ELR (cell line): ENCODE measurements at regions not wholly inside any gene's neighbourhood (a gene's known extent, or its start where the extent isn't known, plus 50 kb on each side); places are given as distances from the start of the nearest gene placed in this dataset.
"Not testable (repeated sequence)": the region's sequence is repeated elsewhere in the genome, so short reads cannot be mapped to it uniquely, and the experiment has no call there.

Experiments
- DNase-seq: peaks from one replicate; pipeline ENCODE4 v3.0.0-alpha.2; 2015; ENCODE audit warnings: low read depth

DNA sequence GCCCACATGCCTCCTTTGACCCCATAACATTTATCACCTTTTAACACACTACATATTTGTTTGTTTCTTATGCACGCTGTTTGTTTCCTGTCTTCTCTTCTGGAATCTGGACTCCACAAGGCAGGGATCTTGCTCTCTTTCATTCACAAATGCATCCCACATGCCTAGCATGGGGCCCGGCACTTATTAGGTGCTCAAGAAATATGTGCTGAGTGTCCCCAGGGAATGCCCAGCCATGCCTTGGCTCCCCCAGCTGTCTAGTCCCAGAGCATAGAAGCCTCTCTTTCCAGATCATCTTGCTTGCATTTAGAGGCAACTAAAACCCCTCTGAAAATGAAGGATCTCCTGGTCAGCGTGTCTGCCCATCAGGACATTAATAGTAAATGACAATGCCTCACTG is 283.7 kb downstream of the CBLN1 start:
- DNase-seq: no peak

DNA sequence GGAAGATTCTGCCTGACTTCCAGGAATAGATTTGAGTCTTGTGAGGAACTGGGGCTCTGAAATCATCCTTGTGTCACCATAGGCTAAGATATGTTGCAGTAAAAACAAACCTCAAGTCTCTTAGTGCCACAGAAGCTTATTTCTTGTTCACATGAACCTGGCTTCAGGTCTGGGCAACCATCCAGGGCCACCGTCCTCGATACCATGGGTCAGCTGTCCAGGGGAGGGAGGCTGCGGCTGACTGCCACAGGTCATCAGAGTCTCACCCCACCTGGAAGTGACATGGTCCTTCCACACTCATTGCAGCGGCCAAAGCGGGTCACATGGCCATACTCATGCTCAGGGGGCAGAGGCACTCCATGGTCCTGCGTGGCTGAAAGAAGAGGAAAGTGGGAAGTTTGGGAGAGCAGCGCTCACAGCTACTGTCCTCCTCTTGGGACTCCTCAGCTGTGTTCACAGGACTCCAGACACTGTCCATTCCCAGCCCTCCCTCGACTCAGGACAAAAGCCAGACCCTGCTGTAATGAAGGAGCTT is 284.5 kb downstream of the CBLN1 start:
- no peak for DNase-seq

GRCh38 chr16:48978501-48978900 is 303.1 kb downstream of the CBLN1 start:
- no peak for DNase-seq

DNA sequence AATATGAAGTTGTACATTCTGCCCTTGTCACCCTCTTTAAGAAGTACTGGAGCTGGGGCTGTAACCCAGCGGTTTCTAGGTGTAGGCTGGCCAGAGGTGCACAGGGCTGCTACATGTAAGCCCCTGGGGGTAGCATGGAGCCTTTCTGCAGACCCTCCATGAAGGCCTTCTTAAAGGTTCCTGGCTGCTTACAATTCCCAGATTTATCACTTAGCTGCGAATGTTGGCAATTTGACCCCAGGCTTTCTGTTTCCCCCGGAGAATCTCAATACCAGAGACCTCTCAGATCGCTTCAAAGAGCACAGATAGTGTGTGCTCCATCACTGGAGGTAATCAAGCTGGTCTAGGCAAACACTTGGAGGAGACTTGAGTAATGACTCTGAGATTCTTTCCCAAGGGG is 309.4 kb downstream of the CBLN1 start:
- DNase-seq: no peak

- DNase-seq: peak; percentile 22
These were observed 310.0 kb downstream of the CBLN1 start for GRCh38 chr16:48971571-48972077.

- DNase-seq: no peak
These were observed 311.4 kb downstream of the CBLN1 start for GRCh38 chr16:48970216-48970615.

- DNase-seq: no peak
These were observed 312.0 kb downstream of the CBLN1 start for GRCh38 chr16:48969611-48970010.

DNA sequence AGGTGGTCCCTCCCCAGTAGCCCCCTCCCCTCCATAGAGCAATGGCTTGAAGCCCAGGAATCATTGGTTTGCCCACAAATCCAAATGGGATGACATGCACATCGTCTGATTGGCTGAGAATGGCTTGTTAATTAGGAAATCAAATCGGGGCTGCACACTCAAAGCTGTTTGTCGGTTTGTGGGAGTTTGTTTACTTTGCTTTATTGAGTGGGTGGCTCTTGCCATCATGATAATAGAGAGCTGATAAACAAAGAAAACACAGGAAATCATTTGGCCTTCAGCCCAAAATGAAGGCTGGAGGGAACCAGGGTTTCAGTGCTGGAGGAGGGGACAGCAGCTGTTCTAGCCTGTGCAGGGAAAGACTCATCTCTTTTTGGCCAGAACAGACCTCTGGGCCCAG is 316.3 kb downstream of the CBLN1 start:
- DNase-seq: peak; percentile 13

DNA sequence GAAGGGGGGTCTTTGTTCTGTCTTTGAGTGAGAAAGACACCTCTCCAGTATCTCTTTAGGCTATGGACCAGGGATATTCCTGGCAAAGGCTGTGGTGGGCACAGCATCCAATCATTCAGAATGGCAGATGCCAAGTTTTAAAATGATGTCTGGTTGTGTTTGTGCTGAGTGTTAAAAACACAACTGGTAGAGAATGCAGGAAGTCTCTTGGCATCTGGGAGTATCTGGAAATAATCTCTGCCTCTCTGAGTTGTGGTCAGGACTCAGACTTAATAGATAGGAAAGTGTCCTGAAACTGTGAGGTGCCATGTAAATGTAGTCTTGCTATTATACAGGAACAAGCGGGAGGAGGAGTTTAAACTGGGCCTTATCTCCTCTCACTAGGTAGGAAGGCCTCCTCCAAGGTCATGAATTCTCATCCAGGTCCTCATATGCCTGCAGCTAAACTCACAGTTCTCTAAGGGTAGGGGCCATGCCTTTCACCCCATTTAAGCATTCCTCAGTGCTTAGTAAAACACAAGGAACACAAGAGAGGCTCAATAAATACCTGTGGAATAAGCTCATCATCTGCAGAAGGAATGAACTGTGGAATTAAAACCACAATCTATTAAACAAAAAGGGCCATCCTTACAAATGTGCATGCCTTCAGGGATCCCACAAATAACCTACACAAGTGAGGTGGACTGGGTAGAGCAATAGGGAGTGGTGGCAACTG is 317.6 kb downstream of the CBLN1 start:
- peak; percentile 76 for DNase-seq

GRCh38 chr16:48963306-48963705 is 318.3 kb downstream of the CBLN1 start:
- peak; percentile 60 for DNase-seq

- peak; percentile 35 for DNase-seq
These were observed 320.1 kb downstream of the CBLN1 start for GRCh38 chr16:48961546-48961945.

- DNase-seq: no peak
These were observed 320.8 kb downstream of the CBLN1 start for GRCh38 chr16:48960830-48961229.

- DNase-seq: no peak
These were observed 321.9 kb downstream of the CBLN1 start for GRCh38 chr16:48959747-48960146.

- no peak for DNase-seq
These were observed 322.4 kb downstream of the CBLN1 start for GRCh38 chr16:48959204-48959603.

- DNase-seq: no peak
These were observed 323.0 kb downstream of the CBLN1 start for GRCh38 chr16:48958681-48959080.

DNA sequence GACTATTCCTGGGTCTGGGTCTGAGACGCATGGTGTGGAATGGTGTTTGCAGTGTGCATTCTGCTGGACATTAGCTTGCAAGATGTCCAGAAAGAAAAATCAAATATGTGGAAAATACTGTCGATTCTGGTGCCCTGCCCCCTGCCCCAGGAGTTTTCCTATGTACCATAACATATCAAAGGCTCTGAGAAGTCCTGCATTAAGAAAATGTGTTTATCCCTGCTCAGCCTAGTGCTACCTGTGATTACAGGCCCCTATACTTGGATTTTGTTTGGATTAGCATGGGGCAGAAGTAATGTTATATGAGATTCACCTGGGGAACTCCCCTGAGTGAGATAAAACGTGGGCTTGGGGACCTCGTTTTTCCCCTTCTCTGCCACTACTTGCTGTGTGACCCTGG is 325.0 kb downstream of the CBLN1 start:
- no peak for DNase-seq

DNA sequence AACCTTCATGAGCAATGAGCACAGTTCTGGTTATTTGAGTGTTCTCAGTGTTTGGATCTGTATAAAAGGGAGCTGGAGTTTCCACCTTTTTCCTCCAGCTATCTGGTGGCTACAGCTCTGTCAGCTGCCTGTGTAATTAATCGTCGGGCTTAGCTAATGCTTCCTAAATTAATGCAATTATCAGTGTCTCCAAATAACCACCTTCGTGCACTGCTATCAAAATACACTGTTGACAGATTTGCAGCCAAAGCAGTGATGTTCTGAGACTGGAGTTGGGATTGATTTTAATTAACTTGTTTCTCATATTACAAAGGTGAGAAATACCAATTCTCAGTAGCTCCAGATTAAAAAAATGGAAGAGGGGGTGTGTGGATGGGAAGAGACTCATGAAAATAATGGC is 325.8 kb downstream of the CBLN1 start:
- DNase-seq: no peak

GRCh38 chr16:48951621-48952125 is 330.0 kb downstream of the CBLN1 start:
- DNase-seq: not testable (repeated sequence)

- peak; percentile 13 for DNase-seq
These were observed 331.5 kb downstream of the CBLN1 start for GRCh38 chr16:48950184-48950583.

GRCh38 chr16:48949636-48950035 is 332.0 kb downstream of the CBLN1 start:
- DNase-seq: peak; percentile 6

- DNase-seq: no peak
These were observed 332.7 kb downstream of the CBLN1 start for GRCh38 chr16:48948911-48949310.

- DNase-seq: no peak
These were observed 334.3 kb downstream of the CBLN1 start for GRCh38 chr16:48947371-48947713.

DNA sequence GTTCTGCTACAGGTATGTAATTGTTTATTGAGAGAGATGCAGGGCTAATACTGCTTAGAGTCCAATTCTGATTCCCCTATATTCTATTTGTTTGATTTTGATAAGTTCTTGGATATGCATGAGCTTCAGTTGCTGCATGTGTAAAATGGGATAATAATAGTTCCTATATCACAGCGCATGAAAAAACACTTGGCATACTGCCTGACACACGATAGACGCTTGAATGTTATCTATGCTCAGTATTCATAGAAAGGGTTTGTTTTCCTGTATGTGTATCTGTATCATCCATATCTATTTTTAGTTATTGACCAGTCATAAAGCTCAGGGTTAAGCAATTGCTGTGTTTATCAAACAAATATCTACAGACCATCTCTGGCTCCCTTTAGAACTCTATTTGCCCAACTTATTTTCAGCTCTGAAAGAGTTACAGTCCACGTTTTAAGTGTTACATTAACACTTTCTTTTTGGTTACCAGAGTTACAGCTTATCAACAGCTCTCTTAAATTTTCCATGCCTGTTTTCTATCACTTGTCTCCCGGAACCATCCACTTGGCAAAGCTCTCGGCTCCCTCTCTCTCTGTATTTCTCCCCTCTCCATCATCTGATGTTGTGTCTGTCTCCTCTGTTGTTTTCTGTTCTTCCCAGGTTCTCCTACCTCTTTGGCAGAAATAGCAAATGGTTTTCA is 334.8 kb downstream of the CBLN1 start:
- no peak for DNase-seq
